Astrocyte (in vitro differentiated cells and primary cell): ENCODE measurements at regions not wholly inside any gene's neighbourhood (a gene's known extent, or its start where the extent isn't known, plus 50 kb on each side); places are given as distances from the start of the nearest gene placed in this dataset.
A peak's percentile ranks its signal among the peaks of the same experiment; 100 is the strongest.

Source experiments
- DNase-seq: peaks from one replicate; pipeline ENCODE4 v3.0.0-alpha.2; 2010; ENCODE audit warnings: low read depth
- FAIRE-seq: peaks from 2 replicates; lab custom pipeline; 2011; peaks lifted over from hg19 to GRCh38; lab: Jason Lieb, UNC
- H2AFZ ChIP-seq: 2 replicates; pipeline ENCODE4 v1.6.0; 2012; ENCODE audit warnings: low read depth, low read length, inconsistent platforms
- H3K27ac ChIP-seq: 2 replicates; pipeline ENCODE4 v1.5.1; 2011; ENCODE audit warnings: low read depth, low read length, inconsistent platforms
- H3K27me3 ChIP-seq: 2 replicates; pipeline ENCODE4 v1.6.0; 2011; ENCODE audit warnings: low read length, inconsistent platforms; ENCODE audit not compliant: insufficient read depth
- H3K36me3 ChIP-seq: 2 replicates; pipeline ENCODE4 v1.5.1; 2011; ENCODE audit warnings: low read length, inconsistent platforms; ENCODE audit not compliant: insufficient read depth
- H3K4me1 ChIP-seq: 2 replicates; pipeline ENCODE4 v1.5.1; 2011; ENCODE audit warnings: low read length, inconsistent platforms; ENCODE audit not compliant: insufficient read depth
- H3K4me2 ChIP-seq: 2 replicates; pipeline ENCODE4 v1.6.0; 2012; ENCODE audit warnings: low read length, inconsistent platforms
- H3K4me3 ChIP-seq: 2 replicates; pipeline ENCODE4 v1.5.1; 2011; ENCODE audit warnings: low read depth, mild to moderate bottlenecking, low read length, inconsistent platforms; ENCODE audit not compliant: insufficient read depth
- H3K79me2 ChIP-seq: 2 replicates; pipeline ENCODE4 v1.6.0; 2012; ENCODE audit warnings: mild to moderate bottlenecking, low read length, inconsistent platforms; ENCODE audit not compliant: insufficient read depth
- H3K9ac ChIP-seq: 2 replicates; pipeline ENCODE4 v1.6.0; 2012; ENCODE audit warnings: mild to moderate bottlenecking, low read length, inconsistent platforms
- H3K9me3 ChIP-seq: 2 replicates; pipeline ENCODE4 v1.5.1; 2012; ENCODE audit warnings: low read depth, mild to moderate bottlenecking, low read length, inconsistent platforms; ENCODE audit not compliant: insufficient read depth
- H4K20me1 ChIP-seq: 2 replicates; pipeline ENCODE4 v1.6.0; 2012; ENCODE audit warnings: low read length, inconsistent platforms; ENCODE audit not compliant: insufficient read depth
- H3K27ac Mint-ChIP-seq: one replicate; pipeline ENCODE4 v1.8.0; 2021; ENCODE audit warnings: mild to moderate bottlenecking, mixed read lengths; ENCODE audit not compliant: unreplicated experiment
- H3K27me3 Mint-ChIP-seq: one replicate; pipeline ENCODE4 v1.8.0; 2021; ENCODE audit warnings: low read depth, mixed read lengths; ENCODE audit not compliant: unreplicated experiment
- H3K36me3 Mint-ChIP-seq: one replicate; pipeline ENCODE4 v1.8.0; 2021; ENCODE audit warnings: low read depth, mixed read lengths; ENCODE audit not compliant: unreplicated experiment
- H3K4me1 Mint-ChIP-seq: one replicate; pipeline ENCODE4 v1.8.0; 2021; ENCODE audit warnings: low read depth, mixed read lengths; ENCODE audit not compliant: unreplicated experiment
- H3K4me3 Mint-ChIP-seq: one replicate; pipeline ENCODE4 v1.8.0; 2021; ENCODE audit warnings: mild to moderate bottlenecking, moderate library complexity, mixed read lengths; ENCODE audit not compliant: unreplicated experiment
- H3K9me3 Mint-ChIP-seq: one replicate; pipeline ENCODE4 v1.8.0; 2021; ENCODE audit warnings: mild to moderate bottlenecking, mixed read lengths; ENCODE audit not compliant: unreplicated experiment
- EZH2 ChIP-seq: IDR thresholded peaks from 2 replicates; pipeline ENCODE4 v1.6.1; 2012; ENCODE audit warnings: mild to moderate bottlenecking, low read length, inconsistent platforms; ENCODE audit not compliant: insufficient read depth
- TF ChIP-seq, protein P1 (sequence below): IDR thresholded peaks from 2 replicates; pipeline ENCODE4 v1.5.1; 2011; ENCODE audit warnings: low read depth, mild to moderate bottlenecking, inconsistent platforms, low read length, moderate library complexity; ENCODE audit not compliant: insufficient read depth

DNA sequence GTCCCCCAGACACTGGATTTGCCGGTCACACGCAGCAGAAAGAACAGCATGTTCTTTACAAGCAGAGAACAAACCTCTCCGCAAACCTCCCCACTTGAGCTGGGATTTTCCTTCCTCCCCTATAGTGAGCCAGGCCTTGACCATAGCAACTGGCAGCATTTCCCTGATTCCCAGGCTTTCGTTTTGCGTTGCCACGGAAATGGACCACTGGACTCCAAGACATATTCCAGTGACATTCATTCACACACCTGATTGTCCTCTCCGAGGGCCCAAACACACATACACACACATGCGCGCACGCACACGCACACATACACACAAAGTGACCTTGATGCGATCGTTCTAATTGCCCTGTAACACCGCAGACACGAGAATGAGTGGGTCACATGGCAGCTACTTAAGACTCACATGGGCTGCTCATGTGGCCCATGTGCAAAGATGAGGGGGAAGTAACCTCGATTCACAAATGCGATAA, 80.9 kb upstream of the CPEB4 start:
- no peaks in the 10 kb centered on the region for H3K36me3 ChIP-seq
- peak overlapping the region; percentile 20 for H2AFZ ChIP-seq
- DNase-seq, result no peak
- TF ChIP-seq EZH2, result no peak
- TF ChIP-seq, protein P1, sequence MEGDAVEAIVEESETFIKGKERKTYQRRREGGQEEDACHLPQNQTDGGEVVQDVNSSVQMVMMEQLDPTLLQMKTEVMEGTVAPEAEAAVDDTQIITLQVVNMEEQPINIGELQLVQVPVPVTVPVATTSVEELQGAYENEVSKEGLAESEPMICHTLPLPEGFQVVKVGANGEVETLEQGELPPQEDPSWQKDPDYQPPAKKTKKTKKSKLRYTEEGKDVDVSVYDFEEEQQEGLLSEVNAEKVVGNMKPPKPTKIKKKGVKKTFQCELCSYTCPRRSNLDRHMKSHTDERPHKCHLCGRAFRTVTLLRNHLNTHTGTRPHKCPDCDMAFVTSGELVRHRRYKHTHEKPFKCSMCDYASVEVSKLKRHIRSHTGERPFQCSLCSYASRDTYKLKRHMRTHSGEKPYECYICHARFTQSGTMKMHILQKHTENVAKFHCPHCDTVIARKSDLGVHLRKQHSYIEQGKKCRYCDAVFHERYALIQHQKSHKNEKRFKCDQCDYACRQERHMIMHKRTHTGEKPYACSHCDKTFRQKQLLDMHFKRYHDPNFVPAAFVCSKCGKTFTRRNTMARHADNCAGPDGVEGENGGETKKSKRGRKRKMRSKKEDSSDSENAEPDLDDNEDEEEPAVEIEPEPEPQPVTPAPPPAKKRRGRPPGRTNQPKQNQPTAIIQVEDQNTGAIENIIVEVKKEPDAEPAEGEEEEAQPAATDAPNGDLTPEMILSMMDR, result no peak
- H3K9me3 ChIP-seq, result no peaks in the 10 kb centered on the region
- Mint-ChIP-seq H3K4me1 (no peaks in the 10 kb centered on the region), H3K36me3 (no peaks in the 10 kb centered on the region), H3K4me3 (no peak overlapping the region), H3K9me3 (peaks cover 9% of the 10 kb centered on the region), H3K27ac (no peak overlapping the region), H3K27me3 (peaks cover 2% of the 10 kb centered on the region)
- no peaks in the 10 kb centered on the region for H4K20me1 ChIP-seq
- H3K9ac ChIP-seq, result no peak overlapping the region
- no peaks in the 10 kb centered on the region for H3K79me2 ChIP-seq
- no peaks in the 10 kb centered on the region for H3K4me1 ChIP-seq
- no peak overlapping the region for H3K4me2 ChIP-seq
- no peak overlapping the region for H3K4me3 ChIP-seq
- FAIRE-seq, result no peak
- no peak overlapping the region for H3K27ac ChIP-seq
- peaks cover 3% of the 10 kb centered on the region for H3K27me3 ChIP-seq

DNA sequence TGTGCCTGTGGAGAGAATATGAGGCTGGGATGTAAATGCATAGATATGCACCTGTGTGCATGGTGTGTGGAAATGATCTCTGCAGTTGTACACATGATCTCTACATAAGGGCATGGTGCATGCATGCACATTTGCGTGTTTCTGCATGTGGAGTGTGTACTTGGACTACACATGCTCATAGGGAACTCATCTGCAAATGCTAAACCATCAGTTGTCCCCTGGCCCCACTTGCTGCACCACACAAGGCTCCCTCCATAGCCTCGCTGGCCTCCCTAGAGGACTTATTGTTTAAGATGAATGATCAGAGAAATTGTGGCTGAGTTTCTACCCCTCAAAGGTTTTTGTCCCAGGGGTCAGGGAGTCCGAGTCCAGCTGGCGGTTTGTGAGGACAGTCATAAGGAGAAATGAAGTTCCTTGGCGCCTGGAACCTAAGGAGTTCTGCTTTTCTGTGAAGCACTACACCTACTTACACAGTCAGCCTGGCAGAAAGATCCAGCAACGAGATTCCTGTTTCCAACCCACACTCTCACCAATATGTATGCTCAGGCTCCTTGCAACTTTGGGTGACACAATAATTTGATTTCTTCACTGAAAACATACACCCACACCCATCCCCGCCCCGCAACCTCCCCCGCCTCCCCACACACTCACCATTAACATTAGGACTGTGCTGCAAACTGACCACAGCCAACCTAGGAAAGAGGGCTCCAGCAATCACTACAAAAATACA, 79.9 kb upstream of the CPEB4 start:
- FAIRE-seq (no peak), DNase-seq (no peak)
- H3K9me3 Mint-ChIP-seq, result peaks cover 9% of the 10 kb centered on the region
- Histone ChIP-seq H3K27ac (no peak overlapping the region), H3K9ac (no peak overlapping the region), H3K9me3 (no peaks in the 10 kb centered on the region), H3K36me3 (no peaks in the 10 kb centered on the region), H2AFZ (no peak overlapping the region), H3K4me1 (no peaks in the 10 kb centered on the region), H3K4me2 (no peak overlapping the region), H3K4me3 (no peak overlapping the region), H4K20me1 (no peaks in the 10 kb centered on the region), H3K27me3 (peaks cover 3% of the 10 kb centered on the region), H3K79me2 (no peaks in the 10 kb centered on the region)
- H3K27me3 Mint-ChIP-seq, result peaks cover 2% of the 10 kb centered on the region
- H3K4me1 Mint-ChIP-seq, result no peaks in the 10 kb centered on the region
- H3K4me3 Mint-ChIP-seq, result no peak overlapping the region
- H3K27ac Mint-ChIP-seq, result no peak overlapping the region
- H3K36me3 Mint-ChIP-seq, result no peaks in the 10 kb centered on the region
- TF ChIP-seq, protein P1, result no peak
- TF ChIP-seq EZH2, result no peak

DNA sequence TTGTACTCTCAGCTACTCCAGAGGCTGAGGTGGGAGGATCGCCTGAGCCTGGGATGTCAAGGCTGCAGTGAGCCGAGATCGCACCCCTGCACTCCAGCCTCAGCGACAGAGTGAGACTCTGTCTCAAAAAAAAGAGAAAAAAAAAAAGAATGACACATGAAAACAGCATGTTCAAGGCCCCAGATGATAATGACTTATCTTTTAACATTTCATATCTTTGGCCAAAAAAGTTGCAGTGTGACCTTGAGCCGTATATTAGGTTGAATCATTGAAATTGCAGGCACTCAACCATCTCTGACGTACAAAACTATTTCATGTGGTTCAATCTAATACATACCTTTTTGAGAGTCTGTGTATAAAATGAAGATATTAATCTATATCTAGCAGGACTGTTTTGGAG, 79.1 kb upstream of the CPEB4 start:
- Histone ChIP-seq H3K9ac (no peak overlapping the region), H3K27ac (no peak overlapping the region), H3K27me3 (peaks cover 3% of the 10 kb centered on the region), H3K4me1 (no peaks in the 10 kb centered on the region), H3K9me3 (no peaks in the 10 kb centered on the region), H4K20me1 (no peaks in the 10 kb centered on the region), H3K79me2 (no peaks in the 10 kb centered on the region), H3K4me2 (no peak overlapping the region), H3K4me3 (no peak overlapping the region), H2AFZ (no peak overlapping the region), H3K36me3 (no peaks in the 10 kb centered on the region)
- FAIRE-seq (no peak), DNase-seq (no peak)
- Mint-ChIP-seq H3K27me3 (peaks cover 2% of the 10 kb centered on the region), H3K4me1 (no peaks in the 10 kb centered on the region), H3K36me3 (no peaks in the 10 kb centered on the region), H3K9me3 (peaks cover 9% of the 10 kb centered on the region), H3K27ac (no peak overlapping the region), H3K4me3 (no peak overlapping the region)
- TF ChIP-seq, protein P1, result no peak
- no peak for TF ChIP-seq EZH2
